H1 (cell line): ENCODE measurements at regions not wholly inside any gene's neighbourhood (a gene's known extent, or its start where the extent isn't known, plus 50 kb on each side); places are given as distances from the start of the nearest gene placed in this dataset.

Source experiments
- CTCF ChIA-PET: fragments of 300-600 bp; sonication (Branson Sonifier 250); formaldehyde crosslinking; loops from one replicate; lab custom pipeline; 2021; ENCODE audit not compliant: partially characterized antibody; lab: Charles Lee
- POLR2A ChIA-PET: fragments of 300-600 bp; sonication (Branson Sonifier 250); formaldehyde crosslinking; loops from one replicate; lab custom pipeline; 2021; ENCODE audit warnings: inconsistent platforms; ENCODE audit not compliant: partially characterized antibody; lab: Charles Lee
- DNase-seq, 2 experiments: peaks; one replicate each; pipeline versions ENCODE4 v3.0.0 to v3.0.0-alpha.2; 2010 to 2022; ENCODE audit warnings: low spot score in 2 of 2, low read depth in 1 of 2, mixed read lengths in 1 of 2
- FAIRE-seq: peaks from 2 replicates; lab custom pipeline; 2011; peaks lifted over from hg19 to GRCh38; lab: Jason Lieb, UNC
- H2AFZ ChIP-seq: 2 replicates; pipeline ENCODE4 v1.8.1; 2012; ENCODE audit warnings: low read length, inconsistent platforms
- H2AK5ac ChIP-seq: 2 replicates; pipeline ENCODE4 v1.6.1; 2013; ENCODE audit warnings: low read depth, low read length
- H2BK120ac ChIP-seq: replicated peaks from 2 replicates; pipeline ENCODE3; 2013; ENCODE audit warnings: low read depth, low read length, inconsistent platforms
- H2BK12ac ChIP-seq: 2 replicates; pipeline ENCODE4 v1.6.1; 2013; ENCODE audit warnings: low read depth, low read length
- H2BK15ac ChIP-seq: 2 replicates; pipeline ENCODE4 v1.6.1; 2013; ENCODE audit warnings: low read length
- H2BK20ac ChIP-seq: 2 replicates; pipeline ENCODE4 v1.6.1; 2013; ENCODE audit warnings: low read length
- H2BK5ac ChIP-seq: 2 replicates; pipeline ENCODE4 v1.6.1; 2013; ENCODE audit warnings: low read depth, low read length
- H3K14ac ChIP-seq: 2 replicates; pipeline ENCODE4 v1.6.1; 2013; ENCODE audit warnings: inconsistent platforms; ENCODE audit not compliant: insufficient read length
- H3K18ac ChIP-seq: 2 replicates; pipeline ENCODE4 v1.6.1; 2013; ENCODE audit warnings: low read length; ENCODE audit errors: extremely low read depth
- H3K23ac ChIP-seq: 2 replicates; pipeline ENCODE4 v1.6.1; 2013; ENCODE audit warnings: inconsistent platforms; ENCODE audit not compliant: insufficient read length
- H3K23me2 ChIP-seq: 2 replicates; pipeline ENCODE4 v1.6.1; 2013; ENCODE audit warnings: low read depth, low read length
- H3K27ac ChIP-seq: 2 replicates; pipeline ENCODE4 v1.6.1; 2011; ENCODE audit warnings: low read depth, low read length, inconsistent platforms
- H3K27me3 ChIP-seq, 4 experiments: replicated peaks in 1 of 4; 1 replicate in 1 of 4; 2 replicates in 3 of 4; pipeline versions ENCODE4 v1.6.1 to v1.8.1; 2011 to 2013; ENCODE audit warnings: low read length in 3 of 4, mild to moderate bottlenecking in 3 of 4, inconsistent platforms in 2 of 4, mixed read lengths in 2 of 4, moderate library complexity in 1 of 4; ENCODE audit not compliant: control insufficient read depth in 3 of 4, insufficient read depth in 3 of 4; ENCODE audit errors: extremely low read depth in 1 of 4
- H3K36me3 ChIP-seq, 4 experiments: 2 replicates each; pipeline versions ENCODE4 v1.6.1 to v1.8.1; 2011 to 2013; ENCODE audit warnings: mild to moderate bottlenecking in 4 of 4, low read length in 3 of 4, moderate library complexity in 2 of 4, control low read depth in 1 of 4, inconsistent platforms in 1 of 4; ENCODE audit not compliant: insufficient read depth in 4 of 4, control insufficient read depth in 2 of 4
- H3K4ac ChIP-seq: replicated peaks from 2 replicates; pipeline ENCODE3; 2013; ENCODE audit warnings: low read length, low read depth, mixed read lengths, inconsistent platforms; ENCODE audit not compliant: insufficient read length
- H3K4me1 ChIP-seq, 4 experiments: replicated peaks in 1 of 4; 1 replicate in 1 of 4; 2 replicates in 3 of 4; pipeline versions ENCODE4 v1.6.1 to v1.8.1; 2011 to 2013; ENCODE audit warnings: low read length in 3 of 4, inconsistent platforms in 2 of 4, mixed read lengths in 1 of 4; ENCODE audit not compliant: insufficient read depth in 4 of 4, control insufficient read depth in 3 of 4
- H3K4me2 ChIP-seq, 2 experiments: 2 replicates each; pipeline versions ENCODE4 v1.6.1 to v1.8.1; 2011 to 2013; ENCODE audit warnings: low read depth in 2 of 2, low read length in 2 of 2, control low read depth in 1 of 2, inconsistent platforms in 1 of 2, mild to moderate bottlenecking in 1 of 2; ENCODE audit not compliant: insufficient read depth in 1 of 2
- H3K4me3 ChIP-seq, 4 experiments: fragments of 200-600, 300-600 bp in 1 of 4; sonication (generic), shearing (Covaris generic), sonication (Bioruptor Twin) in 1 of 4; 2 replicates each; pipeline versions ENCODE4 v1.5.1 to v1.8.1; 2011 to 2016; ENCODE audit warnings: low read length in 4 of 4, low read depth in 3 of 4, control low read depth in 2 of 4, inconsistent platforms in 2 of 4, mild to moderate bottlenecking in 2 of 4, mixed read lengths in 1 of 4, moderate library complexity in 1 of 4; ENCODE audit not compliant: insufficient read depth in 2 of 4; ENCODE audit errors: extremely low read depth in 1 of 4
- H3K56ac ChIP-seq: replicated peaks from 2 replicates; pipeline ENCODE3; 2013; ENCODE audit warnings: low read depth, mild to moderate bottlenecking, mixed read lengths, low read length, inconsistent platforms; ENCODE audit not compliant: insufficient read length
- H3K79me1 ChIP-seq: 2 replicates; pipeline ENCODE4 v1.6.1; 2013; ENCODE audit warnings: low read depth, low read length, control low read depth
- H3K79me2 ChIP-seq, 2 experiments: 2 replicates each; pipeline versions ENCODE4 v1.6.1 to v1.8.1; 2012 to 2013; ENCODE audit warnings: low read length in 2 of 2, mild to moderate bottlenecking in 2 of 2, inconsistent platforms in 1 of 2; ENCODE audit not compliant: insufficient read depth in 2 of 2, control insufficient read depth in 1 of 2
- H3K9ac ChIP-seq, 4 experiments: replicated peaks in 1 of 4; 1 replicate in 1 of 4; 2 replicates in 3 of 4; pipeline versions ENCODE4 v1.6.1 to v1.8.1; 2011 to 2013; ENCODE audit warnings: low read depth in 3 of 4, low read length in 3 of 4, control low read depth in 2 of 4, mild to moderate bottlenecking in 2 of 4, moderate library complexity in 2 of 4, inconsistent platforms in 1 of 4; ENCODE audit errors: extremely low read depth in 1 of 4
- H3K9me3 ChIP-seq, 2 experiments: 2 replicates each; pipeline versions ENCODE4 v1.6.1 to v1.8.1; 2012 to 2013; ENCODE audit warnings: mild to moderate bottlenecking in 2 of 2, moderate library complexity in 2 of 2, control low read depth in 1 of 2, inconsistent platforms in 1 of 2, low read depth in 1 of 2, low read length in 1 of 2, mixed read lengths in 1 of 2; ENCODE audit not compliant: insufficient read depth in 2 of 2
- H4K20me1 ChIP-seq, 2 experiments: replicated peaks in 1 of 2; 2 replicates each; pipeline versions ENCODE3 to v1.8.1; 2011 to 2013; ENCODE audit warnings: inconsistent platforms in 2 of 2, low read length in 2 of 2, mild to moderate bottlenecking in 1 of 2; ENCODE audit not compliant: insufficient read depth in 2 of 2, control insufficient read depth in 1 of 2
- H4K5ac ChIP-seq: 2 replicates; pipeline ENCODE4 v1.6.1; 2013; ENCODE audit warnings: low read length, low read depth, mixed read lengths, inconsistent platforms; ENCODE audit not compliant: insufficient read length
- H4K8ac ChIP-seq: 2 replicates; pipeline ENCODE4 v1.8.0; 2013; ENCODE audit warnings: mild to moderate bottlenecking, moderate library complexity, low read length, inconsistent platforms; ENCODE audit not compliant: insufficient read depth; ENCODE audit errors: extremely low read depth
- H4K91ac ChIP-seq: replicated peaks from 2 replicates; pipeline ENCODE3; 2013; ENCODE audit warnings: low read length, mixed read lengths, inconsistent platforms; ENCODE audit not compliant: insufficient read length
- CBX5 ChIP-seq: fragments of 300-800, 300-1000 bp; sonication (generic); IDR thresholded peaks from 2 replicates; pipeline ENCODE4 v1.7.1; 2016; ENCODE audit warnings: antibody characterized with exemption, low read length, low read depth
- CTBP2 ChIP-seq: IDR thresholded peaks from 2 replicates; pipeline ENCODE4 v1.7.0; 2011; ENCODE audit warnings: borderline replicate concordance, mild to moderate bottlenecking, moderate library complexity, mixed read lengths, low read length; ENCODE audit not compliant: insufficient read depth, insufficient read length
- EP300 ChIP-seq, 2 experiments: IDR thresholded peaks; 1 replicate in 1 of 2; 2 replicates in 1 of 2; pipeline ENCODE4 v1.6.1; 2011 to 2012; ENCODE audit warnings: low read depth in 2 of 2, low read length in 2 of 2, mild to moderate bottlenecking in 2 of 2, borderline replicate concordance in 1 of 2, inconsistent platforms in 1 of 2, moderate library complexity in 1 of 2
- GTF2F1 ChIP-seq: IDR thresholded peaks from 2 replicates; pipeline ENCODE4 v1.6.1; 2012; ENCODE audit warnings: low read depth, low read length, improper control_type of control experiment, borderline replicate concordance
- KDM5A ChIP-seq: fragments of 200-600 bp; IDR thresholded peaks from 2 replicates; pipeline ENCODE4 v1.7.1; 2012; ENCODE audit warnings: mild to moderate bottlenecking, low read length, inconsistent platforms, mixed read lengths
- NRF1 ChIP-seq: IDR thresholded peaks from 2 replicates; pipeline ENCODE4 v1.6.1; 2011; ENCODE audit warnings: mild to moderate bottlenecking, low read depth, low read length, improper control_type of control experiment
- PHF8 ChIP-seq: fragments of 200-600 bp; sonication (generic); conservative IDR thresholded peaks from 2 replicates; pipeline ENCODE4 v1.7.1; 2012; ENCODE audit warnings: low read depth, mild to moderate bottlenecking, inconsistent platforms, low read length, moderate library complexity
- POLR2AphosphoS5 ChIP-seq: IDR thresholded peaks from 2 replicates; pipeline ENCODE4 v1.6.1; 2011; ENCODE audit warnings: low read depth, low read length
- RNF2 ChIP-seq: fragments of 200-900, 300-1000 bp; sonication (generic); IDR thresholded peaks from 2 replicates; pipeline ENCODE4 v1.7.1; 2016; ENCODE audit warnings: borderline replicate concordance, low read depth, mild to moderate bottlenecking, antibody characterized with exemption, low read length; ENCODE audit not compliant: poor library complexity, severe bottlenecking; ENCODE audit errors: missing control alignments
- SAP30 ChIP-seq: fragments of 300-600 bp; sonication (generic); IDR thresholded peaks from 2 replicates; pipeline ENCODE4 v1.7.1; 2012; ENCODE audit warnings: low read length, moderate library complexity, mild to moderate bottlenecking, inconsistent platforms; ENCODE audit not compliant: insufficient read depth, insufficient replicate concordance
- SP1 ChIP-seq: IDR thresholded peaks from 2 replicates; pipeline ENCODE4 v1.6.1; 2011; ENCODE audit warnings: low read depth, low read length
- USF2 ChIP-seq: IDR thresholded peaks from 2 replicates; pipeline ENCODE4 v1.6.1; 2011; ENCODE audit warnings: low read length, improper control_type of control experiment
- ZNF274 ChIP-seq: IDR thresholded peaks from 2 replicates; pipeline ENCODE4 v1.7.0; 2012; ENCODE audit warnings: low read length, borderline replicate concordance; ENCODE audit errors: extremely low read depth

DNA sequence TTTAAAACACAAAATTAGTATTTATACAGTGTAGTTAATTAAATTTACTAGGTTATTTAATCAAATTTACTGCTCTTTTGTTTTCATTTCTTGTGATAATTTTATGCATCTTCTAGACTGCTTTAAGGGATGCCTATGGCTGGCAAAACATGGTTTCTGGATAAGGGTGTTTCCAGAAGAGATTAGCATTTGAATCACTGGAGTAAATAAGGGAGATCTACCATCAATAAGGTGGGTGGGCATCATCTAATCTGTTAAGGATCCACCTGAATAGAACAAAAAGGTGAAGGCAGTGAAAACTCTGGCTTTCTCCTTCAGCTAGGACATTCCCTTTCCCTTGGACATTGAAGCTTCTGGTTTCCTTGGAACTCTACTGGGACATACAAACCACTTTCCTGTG is 146.2 kb upstream of the LAMA2 start:
- no peak overlapping the region for H3K23ac ChIP-seq
- H3K79me1 ChIP-seq = no peaks in the 10 kb centered on the region
- peaks cover 7 to 8% of the 10 kb centered on the region in 2 experiments for H3K9me3 ChIP-seq
- no peak overlapping the region for H3K4me3 ChIP-seq
- no peak for DNase-seq
- peak overlapping the region; percentile 10 for H4K91ac ChIP-seq
- H3K27me3 ChIP-seq = no peaks in the 10 kb centered on the region
- H3K4ac ChIP-seq = no peak overlapping the region
- no peak overlapping the region; a peak in 1 of 4 replicates for H3K4me2 ChIP-seq
- no peaks in the 10 kb centered on the region for H3K23me2 ChIP-seq
- peak overlapping the region; percentile 40; the same call in 1 of the 2 replicates for H3K27ac ChIP-seq
- 0 out of 2 replicates have a peak overlapping the region, but pooled peaks have one; percentile 23 for H2BK20ac ChIP-seq
- no peak for FAIRE-seq
- no peak overlapping the region for H3K56ac ChIP-seq
- H2BK15ac ChIP-seq = no peak overlapping the region
- CTCF ChIA-PET = interaction anchor here (0.6 to 1.2 kb wide), 4 partner anchors 11 to 397 kb away, joined by 3 to 4 read pairs (median 3); no protein-coding TSS in a partner anchor
- H3K36me3 ChIP-seq = no peaks in the 10 kb centered on the region; a peak in 1 of 8 replicates
- H4K5ac ChIP-seq = peak overlapping the region; percentile 79
- H3K14ac ChIP-seq = no peak overlapping the region
- no peak overlapping the region for H3K9ac ChIP-seq
- no peaks in the 10 kb centered on the region for H3K79me2 ChIP-seq
- H4K8ac ChIP-seq = no peak overlapping the region
- H3K4me1 ChIP-seq = no peaks in the 10 kb centered on the region
- H2BK5ac ChIP-seq = peak overlapping the region; percentile 16; the same call in 1 of the 2 replicates
- no peak overlapping the region for H2BK12ac ChIP-seq
- H2BK120ac ChIP-seq = peak overlapping the region; percentile 85
- no peak overlapping the region for H2AK5ac ChIP-seq
- no peaks in the 10 kb centered on the region for H4K20me1 ChIP-seq
- no peak overlapping the region for H3K18ac ChIP-seq
- TF ChIP-seq CTBP2 (no peak), EP300 (IDR thresholded peaks at IDR 0.05; ENCODE audit: borderline replicate concordance in 1 of 2, low read depth in 2 of 2, low read length in 2 of 2) (no peak), SAP30 (no peak), USF2 (no peak), CBX5 (no peak), KDM5A (no peak), POLR2AphosphoS5 (no peak), GTF2F1 (no peak), NRF1 (no peak), RNF2 (no peak), SP1 (no peak), ZNF274 (no peak), PHF8 (no peak)
- POLR2A ChIA-PET = no interaction called here
- no peak overlapping the region for H2AFZ ChIP-seq
